ENCODE measurements at regions not wholly inside any gene's neighbourhood (a gene's known extent, or its start where the extent isn't known, plus 50 kb on each side); places are given as distances from the start of the nearest gene placed in this dataset.
A peak's percentile ranks its signal among the peaks of the same experiment; 100 is the strongest.

GRCh38 chr5:173413471-173413982 lies 85.3 kb upstream of the STC2 start:
- H2AK5ac ChIP-seq (ENCODE audit: low read depth, low read length), result peak overlapping the region; percentile 23; the same call in 1 of the 2 replicates
- no peak overlapping the region for H2BK5ac ChIP-seq (ENCODE audit: low read depth, low read length, poor library complexity, severe bottlenecking)
- ATAC-seq (ENCODE audit: low read depth) (no peak), DNase-seq (no peak)
- H3K14ac ChIP-seq (replicated peaks; ENCODE audit: low read depth, low read length), result no peak overlapping the region
- peaks cover 4% of the 10 kb centered on the region; the same call in 1 of the 2 replicates for H3K9me1 ChIP-seq (ENCODE audit: insufficient read depth, low read length)
- ChIA-PET POLR2A (ENCODE audit: unreplicated experiment) (no interaction called here), CTCF (no interaction called here)
- no peaks in the 10 kb centered on the region for H3K79me1 ChIP-seq (ENCODE audit: low read depth in 1 of 2, low read length in 2 of 2)
- no peaks in the 10 kb centered on the region for H3K27me3 ChIP-seq (ENCODE audit: control insufficient read depth, insufficient read depth, low read length)
- no peaks in the 10 kb centered on the region for H3K36me3 ChIP-seq (ENCODE audit: control insufficient read depth, insufficient read depth, low read length)
- peak overlapping the region; percentile 26 for H2AFZ ChIP-seq (replicated peaks; ENCODE audit: low read length, poor library complexity)
- H3K4me3 ChIP-seq (ENCODE audit: insufficient read depth, low read depth, low read length), result no peak overlapping the region
- no TSS peak for BruUV-seq (replicated peaks)
- in situ Hi-C loops (cut with MboI; ENCODE audit: low sequenced_read_pairs) (no loop called here), dilution Hi-C loops (cut with HindIII; ENCODE audit: low sequenced_read_pairs, unreplicated experiment) (no loop called here), intact Hi-C loops (cut with micrococcal nuclease) (no loop called here)
- no CpG with 5 or more reads among the region's 5 CpGs for WGBS, 2 experiments (ENCODE audit: extremely low coverage in 2 of 2, insufficient read length in 1 of 2)
- no peak overlapping the region for H3K9ac ChIP-seq (ENCODE audit: low read depth, low read length)
- no peak overlapping the region; the same call in 2 of the 3 replicates for H2BK15ac ChIP-seq (ENCODE audit: low read depth, low read length)
- H2BK120ac ChIP-seq (ENCODE audit: low read depth, low read length), result no peak overlapping the region
- H3K27ac ChIP-seq (ENCODE audit: insufficient read depth, low read length), result no peak overlapping the region
- H3K23ac ChIP-seq (ENCODE audit: low read depth, low read length), result no peak overlapping the region
- peaks cover 2% of the 10 kb centered on the region; the same call in 1 of the 2 replicates for H3K9me3 ChIP-seq (ENCODE audit: control insufficient read depth, insufficient read depth, low read length)
- H3K56ac ChIP-seq (ENCODE audit: extremely low read depth, insufficient read depth, low read length), result no peak overlapping the region; the same call in 1 of the 2 replicates
- H4K91ac ChIP-seq (ENCODE audit: insufficient read depth, low read depth, low read length), result no peak overlapping the region
- H4K8ac ChIP-seq (ENCODE audit: low read depth in 2 of 2, low read length in 2 of 2), result no peak overlapping the region; a peak in 1 of 4 replicates
- no peaks in the 10 kb centered on the region for H4K20me1 ChIP-seq (ENCODE audit: insufficient read depth, low read length)
- no peak for TF ChIP-seq POLR2A (IDR thresholded peaks at IDR 0.05; ENCODE audit: low read depth, low read length)
- H3K4me2 ChIP-seq (ENCODE audit: low read depth, low read length), result no peak overlapping the region
- peak overlapping the region; percentile 71; the same call in 1 of the 2 replicates for H3K4ac ChIP-seq (ENCODE audit: low read depth, low read length)
- no peak overlapping the region for H2AK9ac ChIP-seq (replicated peaks; ENCODE audit: low read depth, low read length, poor library complexity)
- H3K18ac ChIP-seq (ENCODE audit: low read depth, low read length), result no peak overlapping the region
- peak overlapping the region; percentile 53; the same call in 1 of the 2 replicates for H2BK20ac ChIP-seq (ENCODE audit: low read depth, low read length)
- H4K5ac ChIP-seq (ENCODE audit: low read depth, low read length), result no peak overlapping the region
- H3K4me1 ChIP-seq (ENCODE audit: control insufficient read depth, insufficient read depth, low read length), result peaks cover 13% of the 10 kb centered on the region
